A673 (cell line): ENCODE measurements at regions not wholly inside any gene's neighbourhood (a gene's known extent, or its start where the extent isn't known, plus 50 kb on each side); places are given as distances from the start of the nearest gene placed in this dataset.

Source experiments
- BruUV-seq: library from RNA; stranded (reverse); fragments of 400-500 nt; replicated peaks from 2 replicates; lab custom pipeline; 2021; lab: Mats Ljungman, UMichigan
- CTCF ChIA-PET: fragments of 300-600 bp; sonication (Branson Sonifier 250); formaldehyde crosslinking; loops from one replicate; lab custom pipeline; 2022; ENCODE audit warnings: antibody characterized with exemption; lab: Charles Lee
- POLR2A ChIA-PET: fragments of 300-600 bp; sonication (Branson Sonifier 250); formaldehyde crosslinking; loops from one replicate; lab custom pipeline; 2022; ENCODE audit warnings: antibody characterized with exemption; ENCODE audit not compliant: low non-redundant PET; lab: Charles Lee
- DNase-seq: peaks from one replicate; pipeline ENCODE4 v3.0.0-alpha.2; 2015; ENCODE audit warnings: low spot score
- H3K27ac ChIP-seq: fragments of 200-600 bp; sonication (generic); 2 replicates; pipeline ENCODE4 v1.5.1; 2016; ENCODE audit warnings: mixed run types, low read depth, mild to moderate bottlenecking, mixed read lengths, antibody characterized with exemption, low read length; ENCODE audit not compliant: poor library complexity, severe bottlenecking
- H3K27me3 ChIP-seq: fragments of 200-600 bp; sonication (generic); replicated peaks from 2 replicates; pipeline ENCODE4 v1.6.1; 2017; ENCODE audit warnings: mixed run types, low read depth, mild to moderate bottlenecking, mixed read lengths, antibody characterized with exemption, low read length; ENCODE audit not compliant: insufficient read depth, poor library complexity
- H3K36me3 ChIP-seq: fragments of 200-600 bp; sonication (generic); 2 replicates; pipeline ENCODE4 v1.6.1; 2016; ENCODE audit warnings: mixed run types, mild to moderate bottlenecking, mixed read lengths, antibody characterized with exemption, low read length; ENCODE audit not compliant: insufficient read depth, poor library complexity, severe bottlenecking
- H3K4me1 ChIP-seq: fragments of 200-600 bp; sonication (generic); 2 replicates; pipeline ENCODE4 v1.6.1; 2017; ENCODE audit warnings: mixed run types, mild to moderate bottlenecking, mixed read lengths, antibody characterized with exemption, low read length; ENCODE audit not compliant: insufficient read depth, poor library complexity, severe bottlenecking
- H3K4me3 ChIP-seq: fragments of 200-600 bp; sonication (generic); 2 replicates; pipeline ENCODE4 v1.5.1; 2016; ENCODE audit warnings: low read depth, mixed run types, mild to moderate bottlenecking, mixed read lengths, low read length; ENCODE audit not compliant: poor library complexity, severe bottlenecking
- H3K9me3 ChIP-seq: fragments of 200-600 bp; sonication (generic); 2 replicates; pipeline ENCODE4 v1.6.1; 2016; ENCODE audit warnings: mixed run types, low read depth, mild to moderate bottlenecking, mixed read lengths, antibody characterized with exemption, low read length; ENCODE audit not compliant: poor library complexity, severe bottlenecking
- CTCF ChIP-seq: fragments of 300-800, 200-600 bp; sonication (generic); conservative IDR thresholded peaks from 2 replicates; pipeline ENCODE4 v1.5.1; 2017; ENCODE audit warnings: low read depth, mild to moderate bottlenecking, antibody characterized with exemption, low read length, moderate library complexity, mixed read lengths
- EZH2 ChIP-seq: fragments of 200-600 bp; sonication (generic); IDR thresholded peaks from 2 replicates; pipeline ENCODE4 v1.6.1; 2017; ENCODE audit warnings: borderline replicate concordance, low read depth, mild to moderate bottlenecking, mixed read lengths, antibody characterized with exemption, low read length; ENCODE audit not compliant: poor library complexity, severe bottlenecking
- intact Hi-C: fragments of 100-400 bp; cut with micrococcal nuclease; formaldehyde crosslinking; loops from one replicate; pipeline ENCODE4 v1.10.0; 2022; ENCODE audit not compliant: unreplicated experiment

- Histone ChIP-seq H3K27me3 (no peaks in the 10 kb centered on the region), H3K9me3 (no peaks in the 10 kb centered on the region), H3K36me3 (no peaks in the 10 kb centered on the region), H3K4me1 (no peaks in the 10 kb centered on the region), H3K27ac (no peak overlapping the region), H3K4me3 (no peak overlapping the region)
- POLR2A ChIA-PET: no interaction called here
- intact Hi-C loops: no loop called here
- CTCF ChIA-PET: no interaction called here
- no peak for DNase-seq
- no peak for TF ChIP-seq EZH2
- no peak for TF ChIP-seq CTCF
- no TSS peak for BruUV-seq
Measured at GRCh38 chr14:53766106-53766505, 190.5 kb downstream of the BMP4 start.

- Histone ChIP-seq H3K27me3 (no peaks in the 10 kb centered on the region), H3K4me1 (no peaks in the 10 kb centered on the region), H3K4me3 (no peak overlapping the region), H3K27ac (no peak overlapping the region), H3K36me3 (no peaks in the 10 kb centered on the region), H3K9me3 (no peaks in the 10 kb centered on the region)
- POLR2A ChIA-PET: no interaction called here
- DNase-seq: no peak
- TF ChIP-seq EZH2 (no peak), CTCF (no peak)
- CTCF ChIA-PET: no interaction called here
- BruUV-seq: no TSS peak
- intact Hi-C loops: no loop called here
Measured at GRCh38 chr14:53764846-53765245, 191.8 kb downstream of the BMP4 start.

DNA sequence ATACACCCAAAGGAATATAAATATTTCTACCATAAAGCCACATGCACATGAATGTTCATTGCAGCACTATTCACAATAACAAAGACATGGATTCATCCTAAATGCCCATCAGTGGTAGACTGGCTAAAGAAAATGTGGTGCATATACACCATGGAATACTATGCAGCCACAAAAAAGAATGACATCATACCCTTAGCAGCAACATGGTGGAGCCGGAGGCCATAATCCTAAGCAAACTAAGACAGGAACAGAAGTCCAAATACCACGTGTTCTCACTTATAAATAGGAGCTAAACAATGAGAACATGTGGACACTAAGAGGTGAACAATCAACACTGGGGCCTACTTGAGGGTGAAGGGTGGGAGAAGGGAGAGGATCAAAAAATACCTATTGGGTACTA lies 198.5 kb downstream of the BMP4 start:
- no peak overlapping the region for H3K4me3 ChIP-seq
- H3K36me3 ChIP-seq: no peaks in the 10 kb centered on the region
- CTCF ChIA-PET: no interaction called here
- TF ChIP-seq CTCF (no peak), EZH2 (no peak)
- no peak for DNase-seq
- H3K27ac ChIP-seq: no peak overlapping the region
- BruUV-seq: no TSS peak
- H3K27me3 ChIP-seq: peaks cover 6% of the 10 kb centered on the region
- H3K9me3 ChIP-seq: no peaks in the 10 kb centered on the region
- POLR2A ChIA-PET: no interaction called here
- no peaks in the 10 kb centered on the region for H3K4me1 ChIP-seq
- intact Hi-C loops: no loop called here
